ENCODE measurements at regions not wholly inside any gene's neighbourhood (a gene's known extent, or its start where the extent isn't known, plus 50 kb on each side); places are given as distances from the start of the nearest gene placed in this dataset.
"Not testable (repeated sequence)": the region's sequence is repeated elsewhere in the genome, so short reads cannot be mapped to it uniquely, and the experiment has no call there.

- TF ChIP-seq ZFP37 (tag by site-specific recombination; IDR thresholded peaks at IDR 0.05) (no peak), ZNF521 (tag by site-specific recombination; IDR thresholded peaks at IDR 0.05) (no peak), ZNF138 (tag by site-specific recombination; IDR thresholded peaks at IDR 0.05; ENCODE audit: borderline replicate concordance) (no peak), ZFHX2 (tag by site-specific recombination; conservative IDR thresholded peaks at IDR 0.05) (no peak)
- H3K36me3 ChIP-seq (ENCODE audit: control insufficient read depth in 2 of 2, insufficient read depth in 1 of 2, low read length in 2 of 2): no peaks in the 10 kb centered on the region
- CTCF ChIA-PET: interaction anchor here (0.5 to 2.5 kb wide), 6 partner anchors 9 to 958 kb away, joined by 3 to 10 read pairs (median 4); no protein-coding TSS in a partner anchor
- H3K4me3 ChIP-seq (ENCODE audit: low read depth, low read length): no peak overlapping the region
- H3K4me1 ChIP-seq (ENCODE audit: control insufficient read depth, insufficient read depth, low read length): no peaks in the 10 kb centered on the region
- no peak overlapping the region for H3K27ac ChIP-seq (ENCODE audit: extremely low read depth, low read depth, low read length)
- H3K9me3 ChIP-seq (ENCODE audit: control insufficient read depth, insufficient read depth, low read depth, low read length): no peaks in the 10 kb centered on the region
- POLR2A ChIA-PET: no interaction called here
Observed at GRCh38 chr3:139113993-139114375, 69.3 kb upstream of the PRR23C start.

GRCh38 chr3:139116631-139117030, 71.9 kb upstream of the PRR23C start:
- POLR2A ChIA-PET; H3K9me3 ChIP-seq (ENCODE audit: control insufficient read depth, insufficient read depth, low read depth, low read length); H3K27ac ChIP-seq (ENCODE audit: extremely low read depth, low read depth, low read length); H3K4me3 ChIP-seq (ENCODE audit: low read depth, low read length); H3K4me1 ChIP-seq (ENCODE audit: control insufficient read depth, insufficient read depth, low read length); H3K36me3 ChIP-seq (ENCODE audit: control insufficient read depth in 2 of 2, insufficient read depth in 1 of 2, low read length in 2 of 2): not testable (repeated sequence)
- CTCF ChIA-PET: interaction anchor here (0.7 kb wide), 1 partner anchor 189 kb away, joined by 3 read pairs; no protein-coding TSS in a partner anchor

GRCh38 chr3:139117136-139117675, 72.5 kb upstream of the PRR23C start:
- H3K4me3 ChIP-seq (ENCODE audit: low read depth, low read length): no peak overlapping the region
- CTCF ChIA-PET: interaction anchor here (0.7 kb wide), 1 partner anchor 189 kb away, joined by 3 read pairs; no protein-coding TSS in a partner anchor
- H3K4me1 ChIP-seq (ENCODE audit: control insufficient read depth, insufficient read depth, low read length): no peaks in the 10 kb centered on the region
- H3K36me3 ChIP-seq (ENCODE audit: control insufficient read depth in 2 of 2, insufficient read depth in 1 of 2, low read length in 2 of 2): no peaks in the 10 kb centered on the region
- no peaks in the 10 kb centered on the region for H3K9me3 ChIP-seq (ENCODE audit: control insufficient read depth, insufficient read depth, low read depth, low read length)
- TF ChIP-seq PBX3 (CRISPR knock-in tag; IDR thresholded peaks at IDR 0.05) (no peak), ZNF404 (tag by site-specific recombination; IDR thresholded peaks at IDR 0.05) (no peak), ZBTB44 (tag by site-specific recombination; IDR thresholded peaks at IDR 0.05) (no peak), ZSCAN4 (tag by site-specific recombination; IDR thresholded peaks at IDR 0.05) (peak; percentile 69), PRDM10 (tag by site-specific recombination; IDR thresholded peaks at IDR 0.05) (0 out of 2 replicates have a peak, but pooled peaks have one; percentile 9)
- H3K27ac ChIP-seq (ENCODE audit: extremely low read depth, low read depth, low read length): no peak overlapping the region
- POLR2A ChIA-PET: no interaction called here
